DMS 273 treated with DMSO at 0.1 percent for 48 hours (cell line): ENCODE measurements at regions not wholly inside any gene's neighbourhood (a gene's known extent, or its start where the extent isn't known, plus 50 kb on each side); places are given as distances from the start of the nearest gene placed in this dataset.
A peak's percentile ranks its signal among the peaks of the same experiment; 100 is the strongest.

ENCODE experiments used
- DNase-seq: peaks from one replicate; lab custom pipeline; 2025; lab: John Stamatoyannopoulos, UW

GRCh38 chr9:118414676-118415075, 710.5 kb downstream of the TLR4 start:
- no peak for DNase-seq

DNA sequence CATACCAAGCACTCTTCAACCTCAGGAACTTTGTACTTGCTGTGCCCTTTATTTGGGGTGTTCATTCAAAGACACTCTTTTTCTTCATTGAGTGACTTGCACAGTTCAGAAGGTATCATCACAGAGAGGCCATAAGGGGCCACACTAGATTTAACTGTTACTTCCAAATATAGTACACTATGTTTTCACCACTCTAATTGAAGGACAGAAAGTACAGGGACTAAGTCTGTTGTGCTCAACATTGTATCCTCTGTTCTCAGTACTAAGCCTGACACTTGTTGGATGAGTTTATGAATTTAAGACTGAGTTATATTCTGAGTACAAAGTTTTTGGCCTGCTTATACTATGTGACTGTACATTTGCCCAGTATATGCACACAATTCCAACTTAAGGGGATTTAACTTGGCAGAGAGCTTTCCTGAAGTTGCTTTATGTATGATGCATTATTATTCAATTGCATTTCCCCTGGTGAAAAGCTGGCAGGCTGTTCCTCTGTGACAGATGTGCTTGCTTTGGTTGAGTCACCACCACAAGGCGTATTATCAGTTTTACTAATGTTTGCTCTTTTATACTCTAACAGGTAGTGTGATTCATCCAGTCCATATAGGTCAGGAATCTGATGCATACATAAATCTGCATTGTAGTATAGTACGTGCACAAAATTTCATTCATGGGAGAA, 714.8 kb downstream of the TLR4 start:
- DNase-seq: peak; percentile 66

- DNase-seq: no peak
Measured at GRCh38 chr9:118419676-118420075, 715.5 kb downstream of the TLR4 start.

DNA sequence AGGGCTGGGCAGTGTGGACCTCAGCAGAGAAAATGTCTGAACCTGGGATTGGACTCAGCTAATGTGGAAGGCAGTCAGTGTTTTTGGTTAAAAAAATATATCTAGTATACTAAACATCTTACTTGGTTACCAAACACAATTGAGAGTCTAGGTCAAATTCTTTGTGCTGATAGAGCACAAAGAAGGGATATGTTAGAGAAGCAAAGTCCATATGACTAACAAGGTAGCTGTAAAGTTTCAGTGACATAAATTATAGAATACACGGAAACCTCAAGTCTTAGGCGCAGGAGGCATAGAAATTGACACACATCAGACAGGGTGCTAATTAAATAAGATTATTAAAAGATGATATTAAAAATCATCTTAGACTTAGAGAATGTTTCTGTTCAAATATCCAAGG, 718.3 kb downstream of the TLR4 start:
- DNase-seq: no peak

DNA sequence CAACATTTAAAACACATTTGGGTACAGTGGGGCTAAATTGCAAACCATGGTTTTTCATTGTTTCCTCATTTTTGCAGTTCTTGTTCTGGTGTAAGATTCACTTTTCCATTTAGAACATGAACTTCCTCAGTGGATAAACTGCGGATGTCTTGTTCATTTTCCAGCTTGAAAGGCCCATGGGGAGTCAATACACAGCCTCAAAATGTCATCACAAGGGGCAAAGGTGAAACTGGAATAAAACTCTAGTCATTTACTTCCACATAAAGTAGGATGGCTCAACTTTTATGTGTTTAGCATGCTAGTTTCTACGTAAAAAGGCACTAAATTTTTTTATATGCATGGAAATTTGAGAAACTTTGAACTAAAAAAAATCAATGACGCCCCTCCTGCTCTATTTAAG, 718.8 kb downstream of the TLR4 start:
- no peak for DNase-seq

GRCh38 chr9:118423721-118424120, 719.5 kb downstream of the TLR4 start:
- DNase-seq: no peak

- DNase-seq: no peak
Measured at GRCh38 chr9:118426772-118427171, 722.6 kb downstream of the TLR4 start.

DNA sequence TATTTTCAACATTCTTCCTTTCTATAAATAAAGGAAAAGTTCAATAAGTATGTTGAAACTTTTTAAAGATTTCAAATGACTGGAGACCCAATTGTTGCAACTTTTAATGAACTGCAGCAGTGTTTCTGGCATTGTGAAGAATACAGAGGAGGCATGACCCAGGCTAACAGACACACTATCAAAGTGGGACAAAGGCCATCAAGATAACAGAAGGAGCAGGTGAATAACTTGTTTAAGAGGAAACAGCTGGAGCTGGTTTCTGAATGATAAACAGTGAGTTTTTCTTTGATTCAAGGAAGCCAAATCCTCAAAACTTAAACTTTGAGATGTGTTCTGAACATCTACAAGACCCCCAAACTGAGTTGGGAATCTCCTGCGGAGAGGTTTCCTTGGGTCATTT, 734.6 kb downstream of the TLR4 start:
- no peak for DNase-seq

- no peak for DNase-seq
Measured at GRCh38 chr9:118439441-118439840, 735.2 kb downstream of the TLR4 start.

GRCh38 chr9:118444403-118444802, 740.2 kb downstream of the TLR4 start:
- no peak for DNase-seq

DNA sequence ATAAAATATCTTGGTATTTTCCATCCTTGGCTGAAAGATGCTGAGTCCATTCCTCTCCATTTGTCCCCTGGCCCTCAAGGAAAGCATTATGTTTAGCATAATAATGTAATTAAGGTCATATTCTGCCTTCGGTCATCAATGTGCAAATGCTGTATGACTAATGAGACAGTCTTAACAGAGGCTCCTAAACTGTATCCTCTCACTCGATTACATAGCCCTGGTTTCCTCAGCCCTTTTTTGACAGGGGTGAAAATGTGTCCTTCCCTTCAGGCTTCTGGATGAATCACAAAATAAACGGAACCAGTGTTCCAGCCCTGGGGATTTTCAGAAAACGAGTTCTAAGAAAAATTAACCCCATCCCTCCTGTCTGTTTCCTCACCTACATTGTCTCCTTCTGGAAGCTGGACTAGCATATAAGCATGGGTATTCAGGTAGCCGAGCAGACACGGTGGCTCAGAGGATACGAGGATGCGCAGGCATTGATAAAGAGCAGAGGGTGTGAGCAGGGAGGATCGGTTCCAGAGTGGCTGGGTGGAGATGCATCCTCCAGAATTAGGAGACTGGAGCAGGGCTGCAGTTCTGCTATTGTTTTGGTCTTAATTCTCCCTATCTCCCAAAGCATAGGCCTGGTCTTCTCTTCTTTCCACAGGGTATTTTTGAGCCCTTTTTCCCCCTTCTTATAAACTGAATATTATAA, 742.9 kb downstream of the TLR4 start:
- DNase-seq: no peak

DNA sequence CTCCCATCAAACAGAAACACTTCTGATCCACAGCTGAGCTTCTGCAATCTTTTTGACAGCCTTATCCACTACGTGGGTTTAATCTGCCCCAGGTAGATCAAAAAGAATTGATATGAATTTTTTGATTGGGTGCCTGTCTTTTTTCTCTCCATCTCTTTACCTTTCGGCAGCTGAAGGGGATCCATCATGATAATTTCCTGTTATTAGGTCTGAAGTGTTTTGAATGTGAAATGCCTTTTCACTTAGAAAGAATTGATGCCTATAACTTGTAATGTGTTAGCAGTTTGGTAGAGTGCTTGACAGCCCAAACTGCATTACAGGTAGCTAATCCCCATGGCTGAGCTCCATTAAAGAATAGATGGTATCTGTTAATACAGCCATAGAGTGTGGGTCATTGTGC, 745.4 kb downstream of the TLR4 start:
- DNase-seq: no peak

DNA sequence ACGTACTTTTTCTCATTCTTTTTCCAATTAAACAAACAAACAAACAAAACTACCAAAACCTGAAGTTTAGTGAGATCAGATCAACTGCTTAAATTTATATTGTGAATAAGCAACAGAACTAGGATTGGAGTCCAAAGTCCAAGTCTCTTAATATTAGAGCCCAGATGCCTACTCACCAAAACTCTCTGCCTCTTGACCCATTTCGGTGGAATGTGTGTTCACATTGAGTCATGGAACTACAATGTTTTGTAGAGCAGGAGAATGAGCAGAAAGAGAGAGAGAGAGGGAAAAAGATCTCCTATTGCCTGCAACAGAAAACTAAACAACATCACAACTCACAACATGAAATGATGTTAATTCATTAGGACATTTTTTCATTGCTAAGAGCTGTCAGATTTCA, 751.1 kb downstream of the TLR4 start:
- DNase-seq: no peak

DNA sequence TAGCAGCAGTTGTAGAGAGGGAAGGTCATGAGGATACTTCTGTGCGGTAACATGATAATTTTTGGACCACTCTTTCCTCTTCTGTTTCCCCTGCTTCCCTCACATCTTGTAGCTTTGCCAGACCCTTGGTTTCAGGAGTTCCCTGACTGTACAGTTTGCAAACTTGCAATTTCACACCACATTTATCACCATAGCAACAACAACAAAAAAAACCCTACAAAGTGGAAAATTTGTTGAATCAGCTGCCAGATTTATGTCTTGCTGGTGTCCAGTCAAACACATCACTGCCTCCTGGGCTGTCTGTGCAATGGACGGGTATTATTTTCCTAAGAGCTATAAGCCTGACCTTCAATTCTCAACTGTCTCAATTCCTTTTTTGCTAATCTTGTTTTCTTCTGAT, 751.6 kb downstream of the TLR4 start:
- no peak for DNase-seq

DNA sequence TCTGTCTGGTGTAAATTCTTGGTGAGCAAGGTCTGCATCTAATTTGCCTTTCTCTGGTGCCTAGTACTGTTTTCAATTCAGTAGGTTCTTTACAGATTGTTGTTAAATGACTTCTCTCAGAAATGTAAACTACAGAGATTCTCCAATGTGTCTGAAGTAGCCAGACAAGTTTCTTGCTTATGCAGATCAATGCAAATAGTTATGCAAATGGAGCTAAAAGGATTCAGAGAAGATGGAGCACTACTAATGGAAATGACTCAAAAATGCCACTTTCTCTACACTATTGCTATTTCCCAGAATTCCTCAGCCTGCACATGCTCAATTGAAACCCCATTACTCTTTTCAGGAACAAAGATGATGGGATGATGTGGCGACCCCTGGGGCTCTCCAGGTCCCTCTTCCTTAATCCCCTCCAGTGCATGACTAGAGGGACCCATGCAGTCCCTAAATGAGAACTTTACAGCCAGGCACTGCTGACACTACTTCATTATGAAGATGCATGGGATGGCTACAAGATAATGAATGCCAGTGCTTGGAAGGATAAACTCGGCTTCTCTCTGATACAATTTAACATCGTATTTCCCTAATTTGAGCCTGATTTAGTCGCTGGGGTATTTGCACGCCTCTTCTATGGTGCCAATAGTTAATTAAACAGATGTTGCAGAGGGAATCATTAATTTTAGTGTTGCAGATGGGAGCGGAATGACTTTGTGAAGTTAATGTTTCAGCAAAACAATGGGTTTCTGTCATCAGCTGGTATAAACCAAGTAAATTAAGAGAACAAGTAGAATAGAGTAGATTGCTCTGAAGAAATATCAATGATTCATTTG, 753.2 kb downstream of the TLR4 start:
- no peak for DNase-seq

GRCh38 chr9:118459913-118460312, 755.7 kb downstream of the TLR4 start:
- peak; percentile 10 for DNase-seq

- DNase-seq: no peak
Measured at GRCh38 chr9:118463419-118463818, 759.2 kb downstream of the TLR4 start.

DNA sequence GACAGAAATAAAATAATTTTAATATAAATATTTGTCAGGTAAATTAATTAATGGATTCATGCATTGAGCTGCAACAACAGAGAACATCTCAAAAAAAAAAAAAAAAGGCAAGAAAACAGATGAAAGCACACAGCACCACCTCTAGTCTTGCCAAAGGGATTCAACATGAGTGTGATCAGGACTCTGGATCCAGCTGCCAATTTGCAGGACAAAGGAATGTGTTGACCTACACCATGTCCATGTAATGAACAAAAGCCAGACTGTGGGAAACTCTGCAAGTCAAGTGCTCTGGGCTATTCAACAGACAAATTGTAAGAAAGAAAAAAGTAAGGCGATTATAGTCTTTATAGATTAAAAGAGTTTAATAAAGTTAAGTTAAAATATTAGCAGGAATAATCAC, 769.3 kb downstream of the TLR4 start:
- no peak for DNase-seq

- no peak for DNase-seq
Measured at GRCh38 chr9:118478752-118479151, 774.5 kb downstream of the TLR4 start.

DNA sequence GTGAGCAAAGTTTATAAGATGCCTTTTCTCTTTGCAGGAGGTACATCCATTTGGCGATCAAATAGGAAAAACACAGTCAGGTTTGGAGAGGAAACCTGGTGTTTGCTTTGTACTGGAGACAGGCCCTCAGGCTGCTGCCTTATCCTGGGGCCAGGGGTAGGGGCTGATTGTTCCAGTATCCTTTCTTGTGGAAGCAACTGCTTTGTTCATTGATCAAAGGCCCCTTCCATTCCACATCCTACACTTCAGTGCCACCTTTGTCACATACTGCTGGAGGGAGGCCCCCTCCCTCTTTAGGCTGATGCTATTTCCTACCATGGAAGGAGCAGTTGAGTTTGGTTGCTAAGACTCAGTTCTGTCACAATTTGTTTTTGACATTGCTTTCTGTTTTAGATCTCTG, 778.1 kb downstream of the TLR4 start:
- DNase-seq: no peak

DNA sequence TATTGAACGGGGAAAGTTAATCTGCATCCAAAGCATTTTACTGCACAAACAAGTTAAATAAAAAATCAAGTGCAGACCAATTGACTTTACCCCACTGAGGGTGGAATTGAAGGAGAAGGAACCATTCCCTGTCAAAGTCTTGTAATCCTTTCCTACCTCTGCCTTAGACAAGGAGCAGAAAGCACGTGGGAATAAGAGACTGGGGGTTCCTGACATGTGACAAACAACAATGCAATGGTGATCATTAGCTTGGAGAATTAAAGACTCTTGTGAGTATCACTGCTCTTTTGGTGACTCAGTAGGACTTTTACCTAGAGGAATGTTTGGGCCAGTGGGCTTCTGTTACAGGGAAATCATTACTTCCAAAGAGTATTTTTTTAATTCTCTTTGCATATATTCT, 779.5 kb downstream of the TLR4 start:
- DNase-seq: no peak

DNA sequence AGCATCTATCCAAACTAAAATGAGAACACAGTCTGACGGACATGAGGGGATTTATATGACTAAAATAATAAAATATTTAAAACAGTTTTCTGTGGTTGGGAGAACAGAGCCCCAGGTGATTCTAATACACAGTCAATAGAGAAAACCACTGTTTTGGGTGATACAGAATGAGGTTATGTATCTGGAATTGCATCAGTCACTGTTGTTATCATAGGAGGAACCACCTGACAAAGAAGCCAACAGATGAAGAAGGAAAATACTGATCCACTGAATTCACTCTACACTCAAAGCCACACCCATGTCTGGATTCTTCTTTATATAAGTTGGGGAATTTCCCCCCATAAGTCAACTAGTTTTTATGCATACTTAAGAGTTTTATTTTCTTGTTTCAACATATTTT, 799.0 kb downstream of the TLR4 start:
- DNase-seq: no peak

DNA sequence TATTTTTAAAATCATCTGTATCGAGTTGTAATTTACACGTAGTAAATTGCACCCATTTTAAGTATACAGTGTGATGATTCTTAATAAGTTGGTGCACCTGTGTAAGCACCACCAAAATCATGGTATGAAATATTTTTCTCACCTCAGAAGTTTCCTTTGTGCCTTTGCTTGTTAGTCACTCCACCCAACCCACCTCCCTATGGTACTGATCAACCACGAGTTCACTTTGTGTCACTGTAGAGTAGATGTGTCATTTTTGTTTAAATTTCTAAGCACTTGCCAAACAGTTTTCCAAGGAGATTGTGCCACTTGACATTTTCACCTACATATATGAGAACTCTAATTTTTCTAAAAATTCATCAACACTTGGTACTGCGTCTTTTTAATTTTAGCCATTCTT, 806.5 kb downstream of the TLR4 start:
- no peak for DNase-seq
